ENCODE measurements at regions not wholly inside any gene's neighbourhood (a gene's known extent, or its start where the extent isn't known, plus 50 kb on each side); places are given as distances from the start of the nearest gene placed in this dataset.

DNA sequence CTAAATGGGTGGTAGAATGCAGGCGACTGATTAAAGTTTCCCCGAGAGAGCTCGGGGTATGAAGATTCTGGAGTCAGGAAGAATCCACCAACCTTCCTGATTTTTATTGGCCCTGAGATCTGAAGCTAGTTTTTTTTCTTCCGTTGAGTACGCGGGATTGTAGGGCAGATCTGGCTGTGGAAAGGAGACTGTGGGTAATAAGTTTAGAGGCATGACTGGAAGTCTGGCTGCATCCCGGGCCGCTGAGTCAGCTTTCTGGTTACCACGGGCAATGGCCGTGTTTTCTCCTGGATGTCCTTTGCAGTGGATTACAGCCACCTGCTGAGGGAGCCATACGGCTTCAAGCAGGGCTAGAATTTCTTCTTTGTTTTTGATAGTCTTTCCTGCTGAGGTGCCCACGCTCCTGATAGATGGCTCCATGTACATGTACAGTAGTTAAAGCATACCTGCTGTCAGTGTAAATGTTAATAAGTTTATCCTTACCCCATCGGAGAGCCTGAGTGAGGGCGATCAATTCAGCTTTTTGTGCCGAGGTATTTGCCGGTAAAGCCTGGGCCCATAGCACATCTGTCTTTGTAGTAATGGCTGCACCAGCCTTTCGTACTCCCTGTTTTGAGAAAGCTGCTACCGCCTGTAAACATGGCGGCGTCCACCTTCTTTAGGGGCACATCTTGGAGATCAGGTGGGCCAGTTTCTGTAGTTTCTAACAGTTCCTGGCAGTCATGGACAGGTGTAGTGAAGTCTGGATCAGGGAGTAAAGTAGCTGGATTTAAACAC, 154.0 kb downstream of the TRIM27 start:
- POLR2A ChIA-PET = interaction anchor here (0.6 kb wide), 1 partner anchor 20 kb away, joined by 3 read pairs; no protein-coding TSS in a partner anchor
- no peak for TF ChIP-seq FOXP1 (CRISPR knock-in tag; IDR thresholded peaks at IDR 0.05; ENCODE audit: borderline replicate concordance)
- no peak for TF ChIP-seq NR3C1 (CRISPR knock-in tag; conservative IDR thresholded peaks at IDR 0.05; ENCODE audit: low read depth)
- TF ChIP-seq, protein P1, sequence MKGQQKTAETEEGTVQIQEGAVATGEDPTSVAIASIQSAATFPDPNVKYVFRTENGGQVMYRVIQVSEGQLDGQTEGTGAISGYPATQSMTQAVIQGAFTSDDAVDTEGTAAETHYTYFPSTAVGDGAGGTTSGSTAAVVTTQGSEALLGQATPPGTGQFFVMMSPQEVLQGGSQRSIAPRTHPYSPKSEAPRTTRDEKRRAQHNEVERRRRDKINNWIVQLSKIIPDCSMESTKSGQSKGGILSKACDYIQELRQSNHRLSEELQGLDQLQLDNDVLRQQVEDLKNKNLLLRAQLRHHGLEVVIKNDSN (CRISPR knock-in tag; IDR thresholded peaks at IDR 0.05) = no peak
- TF ChIP-seq TEAD1 (CRISPR knock-in tag; IDR thresholded peaks at IDR 0.05) = 0 out of 2 replicates have a peak, but pooled peaks have one; percentile 51

DNA sequence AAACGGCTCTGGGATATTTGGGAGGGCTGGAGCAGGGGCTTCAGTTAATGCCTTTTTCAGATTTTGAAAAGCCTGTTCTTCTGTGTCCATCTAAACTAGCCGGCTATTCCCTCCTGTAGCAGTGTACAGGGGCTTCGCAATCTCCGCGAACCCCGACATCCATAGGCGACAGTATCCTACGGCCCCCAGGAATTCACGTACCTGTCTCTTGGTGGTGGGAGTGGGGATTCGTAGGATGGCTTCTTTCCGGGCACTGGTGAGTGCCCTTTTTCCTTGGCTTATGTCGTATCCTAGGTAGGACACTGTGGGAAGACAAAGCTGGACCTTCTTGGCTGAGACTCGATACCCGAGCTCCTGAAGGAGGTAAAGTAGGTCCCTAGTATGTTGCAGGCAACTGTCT, 153.1 kb downstream of the TRIM27 start:
- CTCF ChIA-PET = interaction anchor here (0.6 to 2.2 kb wide), 7 partner anchors 19 to 127 kb away, joined by 3 to 12 read pairs (median 3); no protein-coding TSS in a partner anchor
- Mint-ChIP-seq H3K27ac (no peak overlapping the region), H3K4me3 (peak overlapping the region; percentile 57; the same call in 1 of the 2 replicates), H3K9me3 (no peaks in the 10 kb centered on the region), H3K27me3 (ENCODE audit: low read depth) (peaks cover 100% of the 10 kb centered on the region), H3K36me3 (no peaks in the 10 kb centered on the region), H3K4me1 (peaks cover 94% of the 10 kb centered on the region)
- no peak for ATAC-seq
- no peak for DNase-seq (ENCODE audit: low spot score)
- TF ChIP-seq ZBTB21 (CRISPR knock-in tag; IDR thresholded peaks at IDR 0.05; ENCODE audit: borderline replicate concordance) (no peak), TEAD1 (CRISPR knock-in tag; IDR thresholded peaks at IDR 0.05) (no peak), NFE2L1 (CRISPR knock-in tag; IDR thresholded peaks at IDR 0.05) (no peak)
- POLR2A ChIA-PET = no interaction called here

More for the DNA sequence above, 154.0 kb downstream of the TRIM27 start:
- Mint-ChIP-seq H3K4me3 (peak overlapping the region; percentile 57), H3K9me3 (no peaks in the 10 kb centered on the region), H3K27ac (no peak overlapping the region), H3K36me3 (no peaks in the 10 kb centered on the region), H3K4me1 (peaks cover 95% of the 10 kb centered on the region), H3K27me3 (ENCODE audit: low read depth) (peaks cover 100% of the 10 kb centered on the region)
- CTCF ChIA-PET = interaction anchor here (0.6 to 2.0 kb wide), 11 partner anchors 12 to 126 kb away, joined by 3 to 12 read pairs (median 4); no protein-coding TSS in a partner anchor
- ATAC-seq (peak; percentile 5), DNase-seq (ENCODE audit: low spot score) (peak; percentile 63)

DNA sequence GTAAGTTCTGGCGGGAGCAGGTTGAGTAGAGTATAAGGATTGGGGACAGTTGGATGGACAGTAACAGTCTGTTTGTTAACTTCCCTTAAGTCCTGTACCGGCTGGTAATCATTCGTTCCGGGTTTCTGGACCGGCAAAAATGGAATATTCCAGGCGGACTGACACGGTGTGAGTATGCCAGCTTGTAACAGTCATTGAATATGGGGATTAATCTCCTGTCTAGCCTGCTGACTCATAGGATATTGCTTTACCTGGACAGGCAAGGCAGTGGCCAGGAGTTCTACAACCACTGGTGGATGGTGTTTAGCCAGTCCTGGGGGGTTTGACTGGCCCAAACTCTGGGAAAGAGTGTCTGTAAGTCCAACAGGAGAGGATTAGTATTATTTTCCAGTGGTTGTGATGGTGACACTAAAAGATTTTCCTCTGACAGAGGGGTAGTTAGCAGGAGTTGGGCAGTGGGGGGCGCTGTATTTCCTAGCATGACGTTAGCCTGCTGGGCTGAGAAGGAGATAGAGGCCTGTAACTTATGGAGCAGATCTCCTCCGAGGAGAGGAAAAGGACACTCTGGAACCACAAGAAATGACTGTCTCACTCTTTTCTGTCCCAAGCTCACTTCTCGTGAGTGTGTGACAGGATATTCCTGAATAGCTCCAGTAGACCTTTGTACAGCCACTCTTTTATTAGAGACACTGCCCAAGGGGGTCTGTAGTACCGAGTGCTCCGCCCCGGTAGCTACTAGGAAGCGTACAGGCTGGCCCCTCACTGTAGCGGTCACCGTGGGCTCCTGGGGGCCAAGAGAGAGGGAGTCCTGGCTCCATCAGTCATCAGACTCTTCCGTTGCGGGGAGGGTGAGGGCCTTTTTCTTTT, 152.2 kb downstream of the TRIM27 start:
- CTCF ChIA-PET = interaction anchor here (0.6 to 2.9 kb wide), 23 partner anchors 10 to 283 kb away, joined by 3 to 15 read pairs (median 4); no protein-coding TSS in a partner anchor
- Mint-ChIP-seq H3K4me1 (peaks cover 91% of the 10 kb centered on the region), H3K4me3 (peak overlapping the region; percentile 74), H3K27me3 (ENCODE audit: low read depth) (peaks cover 97% of the 10 kb centered on the region), H3K27ac (no peak overlapping the region), H3K9me3 (no peaks in the 10 kb centered on the region), H3K36me3 (no peaks in the 10 kb centered on the region)
- DNase-seq (ENCODE audit: low spot score) (peak; percentile 85), ATAC-seq (peak; percentile 39)
- no peak for TF ChIP-seq SP1 (CRISPR knock-in tag; conservative IDR thresholded peaks at IDR 0.05)
- TF ChIP-seq, protein P2, sequence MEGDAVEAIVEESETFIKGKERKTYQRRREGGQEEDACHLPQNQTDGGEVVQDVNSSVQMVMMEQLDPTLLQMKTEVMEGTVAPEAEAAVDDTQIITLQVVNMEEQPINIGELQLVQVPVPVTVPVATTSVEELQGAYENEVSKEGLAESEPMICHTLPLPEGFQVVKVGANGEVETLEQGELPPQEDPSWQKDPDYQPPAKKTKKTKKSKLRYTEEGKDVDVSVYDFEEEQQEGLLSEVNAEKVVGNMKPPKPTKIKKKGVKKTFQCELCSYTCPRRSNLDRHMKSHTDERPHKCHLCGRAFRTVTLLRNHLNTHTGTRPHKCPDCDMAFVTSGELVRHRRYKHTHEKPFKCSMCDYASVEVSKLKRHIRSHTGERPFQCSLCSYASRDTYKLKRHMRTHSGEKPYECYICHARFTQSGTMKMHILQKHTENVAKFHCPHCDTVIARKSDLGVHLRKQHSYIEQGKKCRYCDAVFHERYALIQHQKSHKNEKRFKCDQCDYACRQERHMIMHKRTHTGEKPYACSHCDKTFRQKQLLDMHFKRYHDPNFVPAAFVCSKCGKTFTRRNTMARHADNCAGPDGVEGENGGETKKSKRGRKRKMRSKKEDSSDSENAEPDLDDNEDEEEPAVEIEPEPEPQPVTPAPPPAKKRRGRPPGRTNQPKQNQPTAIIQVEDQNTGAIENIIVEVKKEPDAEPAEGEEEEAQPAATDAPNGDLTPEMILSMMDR (IDR thresholded peaks at IDR 0.05) = peak; percentile 54
- TF ChIP-seq, protein P3, sequence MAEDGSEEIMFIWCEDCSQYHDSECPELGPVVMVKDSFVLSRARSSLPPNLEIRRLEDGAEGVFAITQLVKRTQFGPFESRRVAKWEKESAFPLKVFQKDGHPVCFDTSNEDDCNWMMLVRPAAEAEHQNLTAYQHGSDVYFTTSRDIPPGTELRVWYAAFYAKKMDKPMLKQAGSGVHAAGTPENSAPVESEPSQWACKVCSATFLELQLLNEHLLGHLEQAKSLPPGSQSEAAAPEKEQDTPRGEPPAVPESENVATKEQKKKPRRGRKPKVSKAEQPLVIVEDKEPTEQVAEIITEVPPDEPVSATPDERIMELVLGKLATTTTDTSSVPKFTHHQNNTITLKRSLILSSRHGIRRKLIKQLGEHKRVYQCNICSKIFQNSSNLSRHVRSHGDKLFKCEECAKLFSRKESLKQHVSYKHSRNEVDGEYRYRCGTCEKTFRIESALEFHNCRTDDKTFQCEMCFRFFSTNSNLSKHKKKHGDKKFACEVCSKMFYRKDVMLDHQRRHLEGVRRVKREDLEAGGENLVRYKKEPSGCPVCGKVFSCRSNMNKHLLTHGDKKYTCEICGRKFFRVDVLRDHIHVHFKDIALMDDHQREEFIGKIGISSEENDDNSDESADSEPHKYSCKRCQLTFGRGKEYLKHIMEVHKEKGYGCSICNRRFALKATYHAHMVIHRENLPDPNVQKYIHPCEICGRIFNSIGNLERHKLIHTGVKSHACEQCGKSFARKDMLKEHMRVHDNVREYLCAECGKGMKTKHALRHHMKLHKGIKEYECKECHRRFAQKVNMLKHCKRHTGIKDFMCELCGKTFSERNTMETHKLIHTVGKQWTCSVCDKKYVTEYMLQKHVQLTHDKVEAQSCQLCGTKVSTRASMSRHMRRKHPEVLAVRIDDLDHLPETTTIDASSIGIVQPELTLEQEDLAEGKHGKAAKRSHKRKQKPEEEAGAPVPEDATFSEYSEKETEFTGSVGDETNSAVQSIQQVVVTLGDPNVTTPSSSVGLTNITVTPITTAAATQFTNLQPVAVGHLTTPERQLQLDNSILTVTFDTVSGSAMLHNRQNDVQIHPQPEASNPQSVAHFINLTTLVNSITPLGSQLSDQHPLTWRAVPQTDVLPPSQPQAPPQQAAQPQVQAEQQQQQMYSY (CRISPR knock-in tag; IDR thresholded peaks at IDR 0.05) = 0 out of 2 replicates have a peak, but pooled peaks have one; percentile 14
- POLR2A ChIA-PET = no interaction called here

All from WTC11 (cell line).